Lower leg skin (tissue), 4 donors: ENCODE measurements at regions not wholly inside any gene's neighbourhood (a gene's known extent, or its start where the extent isn't known, plus 50 kb on each side); places are given as distances from the start of the nearest gene placed in this dataset.

Experiments
- DNase-seq, 2 donors: peaks; one replicate each; pipeline ENCODE4 v3.0.0-alpha.2; 2019; ENCODE audit warnings: low spot score in 2 of 2
- H3K4me3 ChIP-seq: fragments of 200-600 bp; sonication (generic); 2 replicates; pipeline ENCODE4 v1.5.1; 2017; ENCODE audit warnings: mild to moderate bottlenecking, low read depth; ENCODE audit not compliant: poor library complexity, severe bottlenecking
- CTCF ChIP-seq, 3 donors: fragments of 450-650 bp; IDR thresholded peaks; one replicate each; pipeline ENCODE4 v1.5.1; 2016; ENCODE audit warnings: antibody characterized with exemption in 3 of 3, mild to moderate bottlenecking in 3 of 3, moderate library complexity in 2 of 3
- POLR2A ChIP-seq, 2 donors: fragments of 450-650 bp; IDR thresholded peaks; one replicate each; pipeline ENCODE4 v1.6.1; 2016 to 2017; ENCODE audit warnings: antibody characterized with exemption in 2 of 2, mild to moderate bottlenecking in 1 of 2, moderate library complexity in 1 of 2
- WGBS, 2 donors: methylation state at CpG; one replicate each; pipeline ENCODE4 v1.1.5; 2018; 5-methylcytosine and 5-hydroxymethylcytosine counted together
- intact Hi-C: fragments of 100-400 bp; cut with DNase I; formaldehyde crosslinking; loops from one replicate; pipeline ENCODE4 v1.15.0; 2023; ENCODE audit warnings: low total_unique reads

GRCh38 chr1:81446000-81446669 is 354.6 kb upstream of the ADGRL2 start:
- H3K4me3 ChIP-seq = no peak overlapping the region
- intact Hi-C loops = no loop called here
- no peak for DNase-seq
- WGBS, 2 donors = 53% methylated on average over 9 of the region's 9 CpGs
- no peak for TF ChIP-seq POLR2A (IDR thresholded peaks at IDR 0.05)
- TF ChIP-seq CTCF (IDR thresholded peaks at IDR 0.05) = no peak

- H3K4me3 ChIP-seq = no peak overlapping the region
- no peak for DNase-seq
- 92 to 100% methylated on average over 1 of the region's 1 CpG for WGBS, 2 donors
- TF ChIP-seq POLR2A (IDR thresholded peaks at IDR 0.05) (no peak), CTCF (IDR thresholded peaks at IDR 0.05) (no peak)
- intact Hi-C loops = no loop called here
Measured at GRCh38 chr1:81443288-81443687, 357.4 kb upstream of the ADGRL2 start.

DNA sequence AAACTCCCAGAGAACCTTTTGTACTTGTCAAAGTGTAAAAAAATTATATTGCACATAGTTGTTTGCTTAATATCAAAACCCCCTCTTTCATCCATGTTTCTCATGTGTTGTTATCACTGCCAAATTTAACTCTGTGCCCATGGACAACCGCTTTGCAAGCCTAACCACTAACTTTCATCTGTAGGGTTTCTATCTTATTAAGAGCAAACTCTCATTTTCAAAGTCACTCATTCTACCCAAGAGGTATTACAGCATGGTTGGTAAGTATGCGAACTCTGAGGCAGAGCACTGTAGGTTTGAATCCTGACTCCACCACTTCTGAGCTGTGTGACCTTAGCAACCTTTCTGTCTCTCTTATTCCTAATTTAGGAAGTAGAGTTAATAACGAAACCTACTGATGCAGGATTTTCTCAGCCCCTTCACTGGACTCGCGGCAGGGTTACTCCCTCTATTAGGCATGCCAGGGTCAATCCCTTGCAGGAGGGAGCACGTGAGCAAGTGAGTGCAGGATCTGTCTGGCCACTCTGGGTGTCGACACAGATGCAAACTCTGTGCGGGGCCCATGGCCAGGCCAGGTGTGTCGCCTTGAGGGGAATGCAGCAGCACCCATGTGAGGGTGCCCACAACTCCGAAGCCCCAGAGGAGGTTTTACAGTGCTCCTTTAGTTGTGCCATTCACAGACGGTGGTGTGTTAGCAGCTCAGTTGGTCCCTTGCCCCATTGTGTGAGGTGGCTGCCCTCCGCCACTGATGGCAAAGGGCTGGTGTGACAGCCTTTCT is 361.5 kb upstream of the ADGRL2 start:
- TF ChIP-seq POLR2A (IDR thresholded peaks at IDR 0.05) (no peak), CTCF (IDR thresholded peaks at IDR 0.05) (no peak)
- intact Hi-C loops = no loop called here
- H3K4me3 ChIP-seq = no peak overlapping the region

DNA sequence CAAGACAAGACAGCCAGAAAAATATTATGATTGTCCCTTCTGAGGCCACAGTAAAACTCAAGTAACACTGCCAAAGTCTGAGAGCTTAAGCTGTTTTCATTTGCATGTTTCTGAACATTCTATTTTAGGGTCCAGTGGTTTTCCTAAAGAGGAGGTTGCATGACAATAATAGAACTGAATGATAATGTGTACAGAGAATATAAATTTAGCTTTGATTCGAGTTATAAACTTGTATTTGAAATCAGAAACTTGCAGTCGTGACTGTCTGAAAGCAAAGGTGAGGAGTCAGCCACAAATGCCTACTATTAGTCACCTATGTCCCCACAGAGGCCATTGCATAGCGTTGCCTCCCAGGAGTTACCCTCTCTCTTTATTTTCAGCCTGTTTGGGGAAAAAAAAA is 363.1 kb upstream of the ADGRL2 start:
- H3K4me3 ChIP-seq = no peak overlapping the region
- intact Hi-C loops = no loop called here
- WGBS, 2 donors = 52 to 60% methylated on average over 3 of the region's 3 CpGs
- no peak for TF ChIP-seq POLR2A (IDR thresholded peaks at IDR 0.05)
- TF ChIP-seq CTCF (IDR thresholded peaks at IDR 0.05) = no peak
- DNase-seq = no peak

More for the DNA sequence above, 361.5 kb upstream of the ADGRL2 start:
- DNase-seq = no peak
- 92 to 97% methylated on average over 12 of the region's 12 CpGs for WGBS, 2 donors

- no peak for TF ChIP-seq POLR2A (IDR thresholded peaks at IDR 0.05)
- TF ChIP-seq CTCF (IDR thresholded peaks at IDR 0.05) = no peak
- H3K4me3 ChIP-seq = no peak overlapping the region
- WGBS, 2 donors = 87 to 94% methylated on average over 1 of the region's 1 CpG
- no peak for DNase-seq
- intact Hi-C loops = no loop called here
Measured at GRCh38 chr1:81437213-81437612, 363.5 kb upstream of the ADGRL2 start.
